ENCODE measurements at regions not wholly inside any gene's neighbourhood (a gene's known extent, or its start where the extent isn't known, plus 50 kb on each side); places are given as distances from the start of the nearest gene placed in this dataset.
"Not testable (repeated sequence)": the region's sequence is repeated elsewhere in the genome, so short reads cannot be mapped to it uniquely, and the experiment has no call there.

DNA sequence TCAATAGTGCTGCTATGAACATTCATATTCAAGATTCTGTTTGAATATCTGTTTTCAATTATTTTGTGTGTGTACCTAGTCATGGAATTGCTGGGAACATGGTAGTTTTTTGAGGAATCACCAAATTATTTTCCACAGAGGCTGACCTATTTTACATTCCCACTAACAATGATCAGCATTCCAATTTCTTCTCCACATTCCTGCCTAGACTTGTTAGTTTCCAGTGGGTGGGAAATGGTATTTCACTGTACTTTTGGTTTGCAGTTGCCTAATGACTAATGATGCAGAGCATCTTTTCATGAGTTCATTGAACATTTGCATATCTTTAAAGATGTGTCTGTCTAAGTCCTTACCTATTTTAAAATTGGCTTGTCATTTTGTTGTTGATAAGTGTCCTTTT, 1182.6 kb upstream of the B3GALT2 start:
- DNase-seq (ENCODE audit: low read depth in 2 of 3, low spot score in 2 of 3) = no peak

DNA sequence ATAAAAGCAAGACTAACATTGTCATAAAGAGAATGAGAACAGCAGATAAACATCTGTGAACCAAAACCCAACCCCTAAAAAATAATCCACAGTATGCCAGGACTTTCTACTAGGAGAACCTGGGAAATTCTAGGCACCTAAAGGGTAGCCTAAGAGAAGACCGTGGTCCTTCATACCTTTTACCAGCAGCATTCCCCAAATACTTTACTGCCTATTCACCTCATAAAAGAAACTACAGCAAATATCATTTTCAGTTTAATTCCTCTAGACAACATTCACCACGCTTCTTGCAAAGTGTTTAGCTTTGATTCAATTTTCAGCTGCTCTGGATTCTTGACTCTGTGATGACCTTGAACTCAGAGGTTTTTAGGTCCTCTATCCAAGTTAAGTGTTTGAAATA, 1180.7 kb upstream of the B3GALT2 start:
- DNase-seq (ENCODE audit: low read depth in 2 of 3, low spot score in 2 of 3) = no peak

DNA sequence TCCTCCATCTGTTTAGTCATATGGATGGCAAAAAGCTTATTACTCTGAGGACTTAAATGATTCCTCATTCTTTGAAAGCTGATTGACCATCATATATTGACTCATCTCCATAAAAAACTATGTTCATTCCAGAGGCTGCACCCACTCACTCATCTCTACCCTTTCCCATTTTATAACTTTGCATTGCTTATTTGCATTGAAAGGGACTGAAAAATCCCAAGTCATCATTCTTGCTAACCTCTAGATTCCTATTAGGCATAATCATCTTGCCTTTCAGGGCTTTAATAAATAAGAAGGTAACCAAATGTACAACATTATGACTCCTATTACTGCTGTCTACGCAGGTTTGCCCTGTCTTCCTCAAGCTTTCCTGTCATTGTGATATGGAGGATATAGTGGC, 1180.3 kb upstream of the B3GALT2 start:
- no peak for DNase-seq (ENCODE audit: low read depth in 2 of 3, low spot score in 2 of 3)

DNA sequence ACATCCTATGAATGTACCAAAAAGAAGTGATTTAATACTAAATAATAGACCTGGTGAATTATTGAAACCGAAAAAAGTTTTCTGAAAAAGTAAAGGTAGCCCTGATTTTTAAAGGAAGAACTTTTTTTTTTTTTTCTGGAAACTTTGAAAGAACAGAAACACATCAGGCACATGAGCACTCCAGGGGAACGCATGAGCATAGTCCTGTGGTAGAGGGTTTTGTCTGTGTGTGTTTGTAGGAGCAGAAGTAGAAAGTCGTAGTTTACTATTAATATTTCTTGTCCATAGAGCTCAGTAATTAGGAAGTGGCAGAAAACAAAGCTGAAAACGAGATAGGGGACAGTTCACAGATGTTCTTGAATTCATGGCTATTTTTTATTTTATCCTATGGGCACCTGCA, 1175.9 kb upstream of the B3GALT2 start:
- no peak for DNase-seq (ENCODE audit: low read depth in 2 of 3, low spot score in 2 of 3)

DNA sequence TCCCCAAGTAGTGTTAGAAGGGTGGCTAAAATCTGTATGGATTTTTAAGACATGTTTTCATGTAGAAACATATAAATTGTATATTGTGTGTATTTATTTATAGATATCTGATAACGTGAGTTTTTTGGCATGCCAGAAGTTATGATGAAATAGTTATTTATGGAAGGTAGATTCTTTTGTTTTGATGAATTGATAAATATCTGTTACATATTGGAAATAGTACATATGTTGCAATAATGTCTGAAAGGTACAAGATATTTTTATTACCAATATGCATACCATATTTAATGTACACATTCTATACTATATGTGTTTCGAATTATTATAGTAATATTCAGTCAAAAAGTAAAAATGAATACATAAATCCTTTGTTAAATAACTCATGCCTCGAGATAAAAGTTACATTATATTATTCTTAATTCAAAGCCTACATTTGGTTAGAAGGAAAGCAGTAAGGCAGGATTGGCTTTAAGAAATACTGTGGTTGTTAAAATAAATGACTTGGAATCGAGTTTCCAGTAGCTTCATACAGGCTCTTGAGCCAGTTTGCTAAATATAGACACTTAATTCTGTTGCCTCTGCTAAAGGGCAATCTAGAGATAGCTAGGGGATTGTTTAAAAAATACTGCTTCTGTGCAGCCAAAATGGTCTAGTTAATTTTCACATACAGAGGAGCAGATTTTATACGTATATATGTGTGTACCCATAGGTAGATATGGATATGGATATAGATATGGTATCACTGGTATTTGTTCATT, 1175.1 kb upstream of the B3GALT2 start:
- DNase-seq (ENCODE audit: low read depth in 2 of 3, low spot score in 2 of 3) = no peak

DNA sequence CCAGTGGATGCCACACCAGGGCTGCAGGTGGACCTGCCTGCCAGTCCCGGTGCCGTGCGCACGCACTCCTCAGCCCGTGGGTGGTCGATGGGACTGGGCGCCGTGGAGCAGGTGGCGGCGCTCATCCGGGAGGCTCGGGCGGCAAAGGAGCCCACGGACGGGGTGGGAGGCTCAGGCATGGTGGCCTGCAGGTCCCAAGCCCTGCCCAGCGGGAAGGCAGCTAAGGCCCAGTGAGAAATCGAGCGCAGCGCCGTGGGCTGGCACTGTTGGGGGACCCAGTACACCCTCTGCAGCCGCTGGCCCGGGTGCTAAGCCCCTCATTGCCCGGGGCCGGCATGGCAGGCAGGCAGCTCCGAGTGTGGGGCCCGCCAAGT, 1171.8 kb upstream of the B3GALT2 start:
- DNase-seq (ENCODE audit: low read depth in 2 of 3, low spot score in 2 of 3) = no peak

DNA sequence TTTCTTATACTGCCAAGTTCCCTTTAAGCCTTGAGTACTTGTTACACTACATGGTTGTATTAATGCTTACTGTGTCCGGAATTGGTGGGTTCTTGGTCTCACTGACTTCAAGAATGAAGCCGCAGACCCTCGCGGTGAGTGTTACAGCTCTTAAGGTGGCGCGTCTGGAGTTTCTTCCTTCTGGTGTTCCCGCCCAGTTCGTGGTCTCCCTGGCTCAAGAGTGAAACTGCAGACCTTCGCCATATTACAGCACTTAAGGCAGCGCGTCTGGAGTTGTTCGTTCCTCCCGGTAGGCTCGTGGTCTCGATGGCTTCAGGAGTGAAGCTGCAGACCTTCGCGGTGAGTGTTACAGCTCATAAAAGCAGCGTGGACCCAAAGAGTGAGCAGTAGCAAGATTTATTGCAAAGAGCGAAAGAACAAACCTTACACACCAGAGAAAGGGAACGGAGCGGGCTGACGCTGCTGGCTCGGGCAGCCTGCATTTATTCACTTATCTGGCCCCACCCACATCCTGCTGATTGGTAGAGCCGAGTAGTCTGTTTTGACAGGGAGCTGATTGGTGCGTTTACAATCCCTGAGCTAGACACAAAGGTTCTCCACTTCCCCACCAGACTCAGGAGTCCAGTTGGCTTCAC, 1171.3 kb upstream of the B3GALT2 start:
- DNase-seq (ENCODE audit: low read depth in 2 of 3, low spot score in 2 of 3) = not testable (repeated sequence)

DNA sequence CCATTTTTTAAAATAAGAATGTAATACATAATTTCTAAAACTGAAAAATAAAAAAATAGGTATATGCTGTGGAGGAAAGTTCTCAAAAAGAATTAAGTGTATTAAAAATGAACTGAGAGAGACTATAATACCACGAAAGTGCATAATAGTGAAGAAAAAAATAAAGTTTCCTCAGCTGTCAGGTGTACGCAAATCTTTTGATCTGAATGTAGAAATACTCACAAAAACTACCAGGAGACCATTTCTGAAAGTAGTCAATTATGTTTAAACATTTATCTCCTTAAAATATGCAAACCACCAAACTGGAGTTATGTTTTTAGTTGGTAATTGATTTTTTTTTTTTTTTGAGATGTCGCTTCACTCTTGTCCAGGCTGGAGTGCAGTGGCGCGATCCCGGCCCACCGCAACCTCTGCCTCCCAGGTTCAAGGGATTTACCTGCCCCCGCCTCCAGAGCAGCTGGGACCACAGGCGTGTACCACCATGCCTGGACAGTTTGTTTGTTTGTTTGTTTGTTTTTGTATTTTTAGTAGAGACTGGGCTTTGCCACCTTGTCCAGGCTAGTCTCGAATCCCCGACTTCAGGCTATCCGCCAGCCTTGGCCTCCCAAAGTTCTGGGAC, 1169.2 kb upstream of the B3GALT2 start:
- no peak for DNase-seq (ENCODE audit: low read depth in 2 of 3, low spot score in 2 of 3)

DNA sequence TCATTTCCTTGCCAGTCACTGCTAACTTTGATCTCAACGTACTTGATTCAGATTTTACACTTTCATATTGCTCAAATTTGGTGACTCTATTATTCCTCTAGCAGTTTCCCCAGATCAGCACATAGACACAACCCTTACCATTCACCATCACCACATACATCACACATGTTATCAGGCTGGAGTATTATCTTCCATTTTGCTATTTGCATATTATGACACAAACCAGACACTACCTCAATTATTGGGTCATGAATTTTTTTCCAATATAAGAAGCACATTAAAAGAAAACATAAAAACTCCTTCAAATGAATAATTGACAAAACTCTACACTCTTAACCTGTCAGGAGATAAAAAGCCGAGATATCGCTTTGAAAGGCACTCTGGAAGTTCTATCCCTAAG, 1166.7 kb upstream of the B3GALT2 start:
- DNase-seq (ENCODE audit: low read depth in 2 of 3, low spot score in 2 of 3) = no peak

DNA sequence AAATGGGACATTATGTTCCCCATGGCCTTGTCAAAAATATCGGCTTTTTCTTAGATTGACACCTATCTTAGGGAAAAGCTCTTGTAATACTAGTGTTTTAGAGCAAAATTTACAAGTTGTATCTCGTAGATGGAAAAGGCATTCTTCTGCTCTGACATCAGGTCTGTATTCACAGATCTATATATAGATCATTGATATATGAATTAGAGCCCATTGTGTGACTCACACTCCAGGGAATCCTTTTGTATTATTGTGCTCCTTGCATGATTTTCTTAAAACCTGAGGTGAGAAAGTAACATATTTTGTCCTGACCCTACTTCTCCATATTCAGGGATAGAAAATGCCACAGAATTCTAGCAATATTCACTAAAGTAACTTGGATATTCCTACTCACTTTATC, 1160.8 kb upstream of the B3GALT2 start:
- no peak for DNase-seq (ENCODE audit: low read depth in 2 of 3, low spot score in 2 of 3)

DNA sequence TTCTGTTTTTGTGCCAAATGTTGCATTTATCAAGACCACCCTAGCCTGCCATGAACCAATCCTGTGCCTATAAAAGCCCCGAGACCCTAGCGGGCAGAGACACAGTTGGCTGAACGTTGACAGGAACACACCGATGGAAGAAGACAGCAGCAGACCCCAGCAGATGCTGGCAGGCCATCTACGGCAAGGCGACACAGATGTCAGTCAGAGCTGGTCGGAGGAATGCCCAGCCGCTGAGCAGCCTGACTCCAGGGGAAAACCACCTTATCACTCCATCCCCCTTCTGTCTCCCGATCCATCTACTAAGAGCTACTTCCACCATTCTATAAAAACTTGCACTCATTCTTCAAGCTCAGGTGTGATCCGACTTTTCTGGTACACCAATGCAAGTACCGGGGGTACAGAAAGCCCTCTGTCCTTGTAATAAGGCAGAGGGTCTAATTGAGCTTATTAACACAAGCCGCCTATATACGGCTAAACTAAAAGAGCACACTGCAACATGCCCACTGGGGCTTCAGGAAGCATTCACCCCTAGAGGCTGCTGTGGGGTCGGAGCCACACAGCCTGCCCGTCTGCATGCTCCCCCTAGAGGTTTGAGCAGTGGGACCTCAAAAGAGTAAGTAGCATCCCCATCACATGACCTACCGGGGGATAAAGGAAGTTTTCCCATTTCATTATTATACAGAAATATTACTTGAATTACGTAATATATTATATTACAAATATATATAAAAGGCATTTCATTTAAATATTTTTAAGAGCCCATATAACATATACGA, 1156.3 kb upstream of the B3GALT2 start:
- no peak for DNase-seq (ENCODE audit: low read depth in 2 of 3, low spot score in 2 of 3)

DNA sequence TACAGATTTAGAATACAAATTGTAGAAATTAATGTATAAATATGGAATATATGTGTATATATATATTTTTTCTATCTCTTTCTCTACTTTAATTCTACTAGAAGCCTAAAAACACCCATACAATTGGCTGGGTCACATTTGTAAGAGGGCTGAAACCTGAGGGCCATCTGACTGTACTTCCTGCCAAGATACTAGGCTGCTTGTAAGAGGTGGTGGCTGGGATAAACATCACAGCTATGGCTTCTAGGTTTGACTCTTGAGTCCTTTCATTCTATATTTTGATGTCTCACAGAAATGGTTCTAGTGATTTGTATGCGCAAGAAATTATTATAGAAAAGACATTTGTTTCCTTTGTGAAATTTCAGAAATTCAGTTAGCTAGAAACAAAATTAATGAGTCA, 1155.2 kb upstream of the B3GALT2 start:
- DNase-seq (ENCODE audit: low read depth in 2 of 3, low spot score in 2 of 3) = no peak

DNA sequence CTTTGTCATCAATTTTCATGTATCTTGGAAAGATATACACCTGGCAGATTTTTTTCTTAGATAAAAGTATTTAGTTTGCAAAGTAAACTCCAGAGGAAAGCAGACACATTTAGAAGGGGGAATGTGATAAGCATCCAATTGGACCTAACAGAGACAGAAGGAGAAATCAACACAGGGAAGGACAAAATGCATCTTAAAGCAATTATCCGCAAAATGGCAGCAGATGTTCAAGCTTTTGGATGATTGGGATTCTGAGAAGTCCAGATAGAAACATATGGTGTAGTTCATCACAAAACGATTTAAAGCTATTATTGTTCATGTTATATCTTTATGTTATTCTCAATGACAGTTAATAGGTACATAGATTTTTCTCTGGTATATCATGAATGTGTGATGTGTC, 1153.1 kb upstream of the B3GALT2 start:
- DNase-seq (ENCODE audit: low read depth in 2 of 3, low spot score in 2 of 3) = no peak

DNA sequence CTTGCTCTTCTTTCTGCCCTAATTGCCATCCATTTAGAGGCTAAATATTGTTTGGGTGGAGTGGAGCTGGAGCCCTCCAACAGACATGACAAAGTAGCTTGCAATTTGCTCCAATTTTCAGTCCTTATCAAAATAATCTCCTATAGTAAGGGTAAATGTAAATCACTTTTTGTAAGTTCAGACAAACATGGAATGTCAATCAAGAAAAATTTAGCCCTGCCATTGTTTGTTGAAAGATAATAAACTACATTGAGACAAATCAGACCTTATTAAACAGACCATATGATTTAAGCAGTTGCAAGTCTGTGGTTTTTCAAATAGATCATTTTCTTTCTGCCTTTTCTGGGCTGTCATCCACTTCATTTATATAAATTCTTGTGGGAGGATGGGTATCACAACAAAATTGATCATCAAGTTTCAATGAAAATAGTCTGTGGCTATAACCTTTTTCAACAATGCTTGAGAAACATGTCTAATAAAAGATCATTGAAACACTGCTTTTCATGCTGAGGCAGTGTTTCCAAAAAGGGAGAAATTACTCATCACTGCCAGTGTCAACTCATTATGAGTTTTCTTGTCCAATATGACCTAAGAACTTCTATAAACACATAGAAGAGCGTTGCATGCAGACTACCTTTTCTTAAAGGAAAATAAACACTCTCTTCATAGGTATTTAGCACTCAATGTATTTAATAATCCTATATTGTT, 1152.0 kb upstream of the B3GALT2 start:
- no peak for DNase-seq (ENCODE audit: low read depth in 2 of 3, low spot score in 2 of 3)

DNA sequence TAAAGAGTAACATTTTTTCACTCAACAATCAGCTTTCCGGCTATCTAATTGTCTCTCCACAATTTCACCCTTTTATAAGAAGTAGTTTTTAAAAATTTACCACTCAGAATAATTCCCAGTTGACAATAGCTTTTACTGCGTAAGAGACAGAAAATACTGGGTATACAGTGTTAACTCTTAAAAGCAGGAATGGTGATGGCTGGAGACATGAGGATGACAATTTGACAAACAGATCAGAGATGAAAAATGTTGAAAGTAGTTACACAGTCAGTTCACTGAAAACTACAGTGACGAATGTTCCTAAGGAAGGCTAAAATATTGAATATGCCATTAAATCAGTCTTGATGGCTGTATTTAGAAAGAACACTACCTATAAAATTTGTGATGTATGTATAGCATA, 1146.8 kb upstream of the B3GALT2 start:
- no peak for DNase-seq (ENCODE audit: low read depth in 2 of 3, low spot score in 2 of 3)

DNA sequence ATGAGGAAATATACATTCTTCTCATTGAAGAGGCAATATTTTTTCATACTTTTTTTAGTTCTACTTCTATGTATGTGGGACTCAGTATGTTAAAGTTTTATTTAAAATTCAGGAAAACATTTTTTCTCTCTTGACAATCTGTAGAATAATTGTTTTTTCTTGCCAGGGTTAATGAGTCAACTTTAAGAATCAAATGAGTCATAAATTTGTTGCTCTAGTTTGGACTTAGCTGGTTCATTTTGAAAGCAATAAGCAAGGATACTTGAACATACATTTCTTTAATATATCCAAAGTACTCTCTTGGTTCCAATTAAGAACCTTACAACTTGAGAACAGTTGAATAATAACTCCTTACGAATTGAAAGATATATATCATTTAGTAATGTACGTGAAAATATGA, 1145.3 kb upstream of the B3GALT2 start:
- DNase-seq (ENCODE audit: low read depth in 2 of 3, low spot score in 2 of 3) = no peak

DNA sequence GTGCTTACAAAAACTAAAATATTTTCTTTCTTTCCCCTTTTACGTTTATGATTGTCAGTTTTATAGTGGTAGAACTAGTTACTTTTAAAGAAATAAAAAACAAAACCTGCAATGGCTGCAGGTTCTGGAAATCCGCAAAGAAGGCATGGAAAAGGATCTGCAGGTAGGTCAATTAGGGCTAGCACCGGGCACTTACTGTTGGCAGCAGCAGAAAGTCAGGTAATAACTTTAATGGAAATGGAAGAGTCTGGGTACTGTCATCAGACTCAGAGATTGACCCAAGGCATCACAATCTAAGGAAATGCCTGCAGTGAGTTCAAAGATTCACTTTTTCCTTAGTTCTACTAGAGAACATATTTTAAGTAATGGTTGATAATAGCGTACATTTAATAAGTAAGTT, 1136.3 kb upstream of the B3GALT2 start:
- no peak for DNase-seq (ENCODE audit: low read depth in 2 of 3, low spot score in 2 of 3)

DNA sequence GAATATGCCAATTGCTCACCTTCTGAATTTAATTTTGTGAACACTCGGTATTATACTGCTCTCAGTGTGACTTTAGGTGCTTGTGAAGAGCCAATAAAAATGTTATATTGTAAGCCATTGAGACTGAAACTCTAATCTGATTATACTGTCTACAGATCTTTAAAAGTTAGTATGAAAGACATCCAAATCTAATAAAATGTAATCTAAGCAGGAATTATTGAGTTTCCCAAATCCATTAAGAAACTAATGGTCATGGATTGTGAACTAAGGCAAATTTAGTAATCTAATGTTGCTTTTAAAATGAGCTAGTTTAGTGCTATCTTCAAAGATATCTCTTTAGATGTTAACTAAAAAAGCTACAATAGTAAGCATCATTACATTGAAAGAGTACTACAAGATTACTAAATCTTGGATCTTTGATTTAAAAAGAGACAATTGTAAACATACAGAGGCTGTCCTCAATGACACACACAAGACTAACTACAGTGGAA, 1132.4 kb upstream of the B3GALT2 start:
- no peak for DNase-seq (ENCODE audit: low read depth in 2 of 3, low spot score in 2 of 3)

DNA sequence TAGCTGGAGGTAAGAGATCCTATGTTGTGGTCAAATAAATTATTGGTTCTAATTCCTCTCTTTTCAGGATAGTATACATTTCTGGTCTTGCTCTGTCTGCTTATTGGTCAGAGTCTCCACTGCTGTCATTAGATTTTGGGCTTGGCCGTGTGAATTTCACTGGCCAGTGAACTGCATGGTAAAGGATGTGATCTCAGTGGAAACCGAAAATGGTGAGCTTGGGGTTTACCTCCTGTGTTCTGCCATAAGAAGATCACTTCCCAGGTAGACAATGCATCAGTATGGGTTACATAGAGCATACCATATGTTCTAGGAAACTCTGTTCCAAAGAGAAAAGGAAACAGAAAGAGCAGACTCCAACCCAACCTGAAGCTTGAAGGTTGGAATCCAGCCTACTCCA, 1123.3 kb upstream of the B3GALT2 start:
- DNase-seq (ENCODE audit: low read depth in 2 of 3, low spot score in 2 of 3) = no peak

DNA sequence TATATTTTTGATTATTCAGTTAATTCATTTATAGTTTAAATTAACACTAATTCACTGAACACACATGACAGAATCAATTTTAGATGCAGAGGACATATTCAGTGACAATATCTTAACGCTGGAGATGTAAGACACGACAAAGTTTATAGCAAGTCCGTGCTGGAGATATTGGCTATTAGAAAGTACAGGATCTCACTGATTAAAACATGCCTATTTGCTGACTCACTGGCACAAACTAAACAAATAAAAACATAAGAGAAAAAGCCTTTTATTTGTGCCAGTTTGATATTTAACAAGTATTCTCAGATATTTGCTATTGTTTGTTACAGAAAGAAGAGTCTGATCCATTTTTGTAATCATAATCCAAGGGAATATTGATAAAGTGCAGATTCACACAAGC, 1122.9 kb upstream of the B3GALT2 start:
- no peak for DNase-seq (ENCODE audit: low read depth in 2 of 3, low spot score in 2 of 3)

DNA sequence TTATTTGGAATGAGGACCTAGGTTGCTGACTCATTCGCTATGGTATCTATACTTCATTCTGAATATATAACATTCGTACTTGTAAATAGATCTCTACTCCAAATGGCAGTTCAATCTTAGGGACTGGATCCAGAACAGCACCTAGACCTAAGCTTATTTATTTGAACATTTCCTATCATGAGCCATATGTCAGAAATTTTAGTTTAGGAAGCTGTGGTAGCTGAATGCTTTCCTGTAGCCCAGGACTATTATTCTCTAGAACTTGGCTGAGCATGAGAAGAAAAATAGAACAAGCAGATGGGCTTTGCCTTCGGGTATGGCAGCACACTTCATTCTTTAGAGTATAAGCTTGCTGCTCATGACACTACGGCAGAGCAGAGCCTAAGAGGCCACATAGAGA, 1114.4 kb upstream of the B3GALT2 start:
- no peak for DNase-seq (ENCODE audit: low read depth in 2 of 3, low spot score in 2 of 3)

All from activated CD8-positive, alpha-beta memory T cell treated with anti-CD3 and anti-CD28 coated beads for 48 hours (primary cell).